ENCODE measurements at regions not wholly inside any gene's neighbourhood (a gene's known extent, or its start where the extent isn't known, plus 50 kb on each side); places are given as distances from the start of the nearest gene placed in this dataset.

GRCh38 chr6:33878562-33878961 is 74.8 kb upstream of the MLN start:
- Histone ChIP-seq H3K4me3 (ENCODE audit: severe bottlenecking) (no peak overlapping the region), H3K27ac (ENCODE audit: poor library complexity, severe bottlenecking) (no peak overlapping the region), H3K9me3 (ENCODE audit: severe bottlenecking) (no peaks in the 10 kb centered on the region), H3K27me3 (ENCODE audit: insufficient read depth, poor library complexity, severe bottlenecking) (no peaks in the 10 kb centered on the region), H3K4me1 (ENCODE audit: insufficient read depth, poor library complexity, severe bottlenecking) (no peaks in the 10 kb centered on the region), H3K36me3 (ENCODE audit: low read depth) (no peaks in the 10 kb centered on the region)
- DNase-seq (ENCODE audit: low spot score) (no peak), ATAC-seq (ENCODE audit: low read depth) (no peak)
- TF ChIP-seq CTCF (IDR thresholded peaks at IDR 0.05; ENCODE audit: poor library complexity, severe bottlenecking) = no peak

GRCh38 chr6:33877982-33878535 is 74.3 kb upstream of the MLN start:
- DNase-seq (ENCODE audit: low spot score) (no peak), ATAC-seq (ENCODE audit: low read depth) (no peak)
- H3K27ac ChIP-seq (ENCODE audit: poor library complexity, severe bottlenecking) = no peak overlapping the region
- H3K4me1 ChIP-seq (ENCODE audit: insufficient read depth, poor library complexity, severe bottlenecking) = no peaks in the 10 kb centered on the region
- H3K4me3 ChIP-seq (ENCODE audit: severe bottlenecking) = no peak overlapping the region
- TF ChIP-seq CTCF (IDR thresholded peaks at IDR 0.05; ENCODE audit: poor library complexity, severe bottlenecking) = no peak
- H3K9me3 ChIP-seq (ENCODE audit: severe bottlenecking) = no peaks in the 10 kb centered on the region
- H3K27me3 ChIP-seq (ENCODE audit: insufficient read depth, poor library complexity, severe bottlenecking) = no peaks in the 10 kb centered on the region
- H3K36me3 ChIP-seq (ENCODE audit: low read depth) = no peaks in the 10 kb centered on the region

- H3K9me3 ChIP-seq (ENCODE audit: severe bottlenecking) = no peaks in the 10 kb centered on the region
- no peaks in the 10 kb centered on the region for H3K4me1 ChIP-seq (ENCODE audit: insufficient read depth, poor library complexity, severe bottlenecking)
- H3K4me3 ChIP-seq (ENCODE audit: severe bottlenecking) = no peak overlapping the region
- no peak for ATAC-seq (ENCODE audit: low read depth)
- no peaks in the 10 kb centered on the region for H3K27me3 ChIP-seq (ENCODE audit: insufficient read depth, poor library complexity, severe bottlenecking)
- no peak for DNase-seq (ENCODE audit: low spot score)
- H3K36me3 ChIP-seq (ENCODE audit: low read depth) = no peaks in the 10 kb centered on the region
- TF ChIP-seq CTCF (IDR thresholded peaks at IDR 0.05; ENCODE audit: poor library complexity, severe bottlenecking) = no peak
- no peak overlapping the region for H3K27ac ChIP-seq (ENCODE audit: poor library complexity, severe bottlenecking)
These were observed 71.9 kb upstream of the MLN start for GRCh38 chr6:33875696-33876095.

- no peak overlapping the region for H3K4me3 ChIP-seq (ENCODE audit: severe bottlenecking)
- DNase-seq (ENCODE audit: low spot score) (no peak), ATAC-seq (ENCODE audit: low read depth) (no peak)
- no peaks in the 10 kb centered on the region for H3K9me3 ChIP-seq (ENCODE audit: severe bottlenecking)
- H3K27me3 ChIP-seq (ENCODE audit: insufficient read depth, poor library complexity, severe bottlenecking) = no peaks in the 10 kb centered on the region
- H3K4me1 ChIP-seq (ENCODE audit: insufficient read depth, poor library complexity, severe bottlenecking) = no peaks in the 10 kb centered on the region
- TF ChIP-seq CTCF (IDR thresholded peaks at IDR 0.05; ENCODE audit: poor library complexity, severe bottlenecking) = no peak
- H3K36me3 ChIP-seq (ENCODE audit: low read depth) = no peaks in the 10 kb centered on the region
- no peak overlapping the region for H3K27ac ChIP-seq (ENCODE audit: poor library complexity, severe bottlenecking)
These were observed 71.4 kb upstream of the MLN start for GRCh38 chr6:33875141-33875581.

- no peaks in the 10 kb centered on the region for H3K27me3 ChIP-seq (ENCODE audit: insufficient read depth, poor library complexity, severe bottlenecking)
- H3K4me3 ChIP-seq (ENCODE audit: severe bottlenecking) = no peak overlapping the region
- H3K9me3 ChIP-seq (ENCODE audit: severe bottlenecking) = no peaks in the 10 kb centered on the region
- H3K27ac ChIP-seq (ENCODE audit: poor library complexity, severe bottlenecking) = no peak overlapping the region
- no peak for DNase-seq (ENCODE audit: low spot score)
- ATAC-seq (ENCODE audit: low read depth) = no peak
- no peak for TF ChIP-seq CTCF (IDR thresholded peaks at IDR 0.05; ENCODE audit: poor library complexity, severe bottlenecking)
- H3K36me3 ChIP-seq (ENCODE audit: low read depth) = no peaks in the 10 kb centered on the region
- H3K4me1 ChIP-seq (ENCODE audit: insufficient read depth, poor library complexity, severe bottlenecking) = no peaks in the 10 kb centered on the region
These were observed 70.4 kb upstream of the MLN start for GRCh38 chr6:33874136-33874760.

Measured in RWPE2 (cell line).